Gastrocnemius medialis (tissue), 4 donors: ENCODE measurements at regions not wholly inside any gene's neighbourhood (a gene's known extent, or its start where the extent isn't known, plus 50 kb on each side); places are given as distances from the start of the nearest gene placed in this dataset.

ENCODE experiments used
- POLR2A ChIP-seq, 2 donors: fragments of 450-650 bp; IDR thresholded peaks; one replicate each; pipeline ENCODE4 v1.6.1; 2017; ENCODE audit warnings: antibody characterized with exemption in 2 of 2, mild to moderate bottlenecking in 2 of 2, moderate library complexity in 2 of 2
- TF ChIP-seq, protein P1 (sequence below), 5 experiments: fragments of 450-650 bp in 3 of 5; fragments of 200-600 bp in 2 of 5; sonication (generic) in 2 of 5; IDR thresholded peaks in 4 of 5; conservative IDR thresholded peaks in 1 of 5; 1 replicate in 4 of 5; 2 replicates in 1 of 5; pipeline ENCODE4 v1.5.1; 2016 to 2019; ENCODE audit warnings: antibody characterized with exemption in 5 of 5, mild to moderate bottlenecking in 3 of 5, moderate library complexity in 3 of 5

- TF ChIP-seq POLR2A (IDR thresholded peaks at IDR 0.05), result no peak
- TF ChIP-seq, protein P1, sequence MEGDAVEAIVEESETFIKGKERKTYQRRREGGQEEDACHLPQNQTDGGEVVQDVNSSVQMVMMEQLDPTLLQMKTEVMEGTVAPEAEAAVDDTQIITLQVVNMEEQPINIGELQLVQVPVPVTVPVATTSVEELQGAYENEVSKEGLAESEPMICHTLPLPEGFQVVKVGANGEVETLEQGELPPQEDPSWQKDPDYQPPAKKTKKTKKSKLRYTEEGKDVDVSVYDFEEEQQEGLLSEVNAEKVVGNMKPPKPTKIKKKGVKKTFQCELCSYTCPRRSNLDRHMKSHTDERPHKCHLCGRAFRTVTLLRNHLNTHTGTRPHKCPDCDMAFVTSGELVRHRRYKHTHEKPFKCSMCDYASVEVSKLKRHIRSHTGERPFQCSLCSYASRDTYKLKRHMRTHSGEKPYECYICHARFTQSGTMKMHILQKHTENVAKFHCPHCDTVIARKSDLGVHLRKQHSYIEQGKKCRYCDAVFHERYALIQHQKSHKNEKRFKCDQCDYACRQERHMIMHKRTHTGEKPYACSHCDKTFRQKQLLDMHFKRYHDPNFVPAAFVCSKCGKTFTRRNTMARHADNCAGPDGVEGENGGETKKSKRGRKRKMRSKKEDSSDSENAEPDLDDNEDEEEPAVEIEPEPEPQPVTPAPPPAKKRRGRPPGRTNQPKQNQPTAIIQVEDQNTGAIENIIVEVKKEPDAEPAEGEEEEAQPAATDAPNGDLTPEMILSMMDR (IDR thresholded peaks at IDR 0.05 in 4 of 5, conservative IDR thresholded peaks at IDR 0.05 in 1 of 5), result no peak
These were observed 139.0 kb upstream of the TNS3 start for GRCh38 chr7:47720907-47721244.
